ENCODE measurements at regions not wholly inside any gene's neighbourhood (a gene's known extent, or its start where the extent isn't known, plus 50 kb on each side); places are given as distances from the start of the nearest gene placed in this dataset.
"Not testable (repeated sequence)": the region's sequence is repeated elsewhere in the genome, so short reads cannot be mapped to it uniquely, and the experiment has no call there.

- no peaks in the 10 kb centered on the region for H3K27me3 Mint-ChIP-seq
- TF ChIP-seq, protein P1, sequence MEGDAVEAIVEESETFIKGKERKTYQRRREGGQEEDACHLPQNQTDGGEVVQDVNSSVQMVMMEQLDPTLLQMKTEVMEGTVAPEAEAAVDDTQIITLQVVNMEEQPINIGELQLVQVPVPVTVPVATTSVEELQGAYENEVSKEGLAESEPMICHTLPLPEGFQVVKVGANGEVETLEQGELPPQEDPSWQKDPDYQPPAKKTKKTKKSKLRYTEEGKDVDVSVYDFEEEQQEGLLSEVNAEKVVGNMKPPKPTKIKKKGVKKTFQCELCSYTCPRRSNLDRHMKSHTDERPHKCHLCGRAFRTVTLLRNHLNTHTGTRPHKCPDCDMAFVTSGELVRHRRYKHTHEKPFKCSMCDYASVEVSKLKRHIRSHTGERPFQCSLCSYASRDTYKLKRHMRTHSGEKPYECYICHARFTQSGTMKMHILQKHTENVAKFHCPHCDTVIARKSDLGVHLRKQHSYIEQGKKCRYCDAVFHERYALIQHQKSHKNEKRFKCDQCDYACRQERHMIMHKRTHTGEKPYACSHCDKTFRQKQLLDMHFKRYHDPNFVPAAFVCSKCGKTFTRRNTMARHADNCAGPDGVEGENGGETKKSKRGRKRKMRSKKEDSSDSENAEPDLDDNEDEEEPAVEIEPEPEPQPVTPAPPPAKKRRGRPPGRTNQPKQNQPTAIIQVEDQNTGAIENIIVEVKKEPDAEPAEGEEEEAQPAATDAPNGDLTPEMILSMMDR (conservative IDR thresholded peaks at IDR 0.05), result no peak
- no peak for DNase-seq (ENCODE audit: extremely low spot score, unreplicated experiment)
- no peak overlapping the region for H3K27ac Mint-ChIP-seq
- peaks cover 3% of the 10 kb centered on the region for H3K36me3 Mint-ChIP-seq
- H3K4me1 Mint-ChIP-seq (ENCODE audit: unreplicated experiment), result no peaks in the 10 kb centered on the region
- peaks cover 16% of the 10 kb centered on the region for H3K9me3 Mint-ChIP-seq
- no peak overlapping the region for H3K4me3 Mint-ChIP-seq
These were observed 94.6 kb upstream of the ANKRD30BL start for GRCh38 chr2:132256251-132256902.

GRCh38 chr2:132256903-132257300, 95.2 kb upstream of the ANKRD30BL start:
- H3K4me3 Mint-ChIP-seq; H3K4me1 Mint-ChIP-seq (ENCODE audit: unreplicated experiment); H3K27ac Mint-ChIP-seq; H3K27me3 Mint-ChIP-seq; DNase-seq (ENCODE audit: extremely low spot score, unreplicated experiment); H3K36me3 Mint-ChIP-seq: not testable (repeated sequence)
- peaks cover 12% of the 10 kb centered on the region for H3K9me3 Mint-ChIP-seq

GRCh38 chr2:132257301-132258171, 95.8 kb upstream of the ANKRD30BL start:
- H3K27me3 Mint-ChIP-seq; DNase-seq (ENCODE audit: extremely low spot score, unreplicated experiment); H3K36me3 Mint-ChIP-seq; H3K27ac Mint-ChIP-seq; H3K4me3 Mint-ChIP-seq; H3K4me1 Mint-ChIP-seq (ENCODE audit: unreplicated experiment): not testable (repeated sequence)
- peaks cover 12% of the 10 kb centered on the region for H3K9me3 Mint-ChIP-seq

DNA sequence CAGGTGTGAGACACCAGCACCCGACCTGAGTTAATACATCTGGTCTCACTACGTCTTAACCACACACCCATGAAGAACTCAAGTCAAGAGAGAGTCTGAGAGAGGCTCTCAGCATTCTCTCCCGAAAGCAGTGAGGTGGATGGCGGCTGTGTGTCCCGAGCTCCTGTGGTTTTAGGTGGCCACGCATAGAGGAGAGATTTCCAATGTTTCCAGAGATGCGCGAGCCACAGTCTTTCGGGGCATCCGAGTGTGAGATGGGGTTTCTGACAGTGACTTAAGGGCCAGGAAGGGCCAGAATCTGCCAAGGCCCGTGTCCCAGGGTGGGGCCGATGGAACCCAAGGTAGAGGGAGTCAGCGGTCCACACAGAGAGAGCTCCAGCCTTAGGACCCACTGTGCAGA, 97.5 kb upstream of the ANKRD30BL start:
- not testable (repeated sequence) for H3K27ac Mint-ChIP-seq; H3K4me1 Mint-ChIP-seq (ENCODE audit: unreplicated experiment); H3K36me3 Mint-ChIP-seq; H3K9me3 Mint-ChIP-seq; DNase-seq (ENCODE audit: extremely low spot score, unreplicated experiment); H3K27me3 Mint-ChIP-seq; H3K4me3 Mint-ChIP-seq

- not testable (repeated sequence) for H3K36me3 Mint-ChIP-seq; H3K4me1 Mint-ChIP-seq (ENCODE audit: unreplicated experiment); H3K27me3 Mint-ChIP-seq; H3K27ac Mint-ChIP-seq; H3K4me3 Mint-ChIP-seq; H3K9me3 Mint-ChIP-seq; DNase-seq (ENCODE audit: extremely low spot score, unreplicated experiment)
These were observed 103.8 kb upstream of the ANKRD30BL start for GRCh38 chr2:132265595-132265994.

GRCh38 chr2:132267105-132267497, 105.3 kb upstream of the ANKRD30BL start:
- no peaks in the 10 kb centered on the region for H3K9me3 Mint-ChIP-seq
- no peak overlapping the region for H3K27ac Mint-ChIP-seq
- TF ChIP-seq, protein P1 (conservative IDR thresholded peaks at IDR 0.05), result no peak
- no peak overlapping the region for H3K4me3 Mint-ChIP-seq
- no peaks in the 10 kb centered on the region for H3K36me3 Mint-ChIP-seq
- DNase-seq (ENCODE audit: extremely low spot score, unreplicated experiment), result no peak
- H3K4me1 Mint-ChIP-seq (ENCODE audit: unreplicated experiment), result peaks cover 3% of the 10 kb centered on the region
- H3K27me3 Mint-ChIP-seq, result no peaks in the 10 kb centered on the region

DNA sequence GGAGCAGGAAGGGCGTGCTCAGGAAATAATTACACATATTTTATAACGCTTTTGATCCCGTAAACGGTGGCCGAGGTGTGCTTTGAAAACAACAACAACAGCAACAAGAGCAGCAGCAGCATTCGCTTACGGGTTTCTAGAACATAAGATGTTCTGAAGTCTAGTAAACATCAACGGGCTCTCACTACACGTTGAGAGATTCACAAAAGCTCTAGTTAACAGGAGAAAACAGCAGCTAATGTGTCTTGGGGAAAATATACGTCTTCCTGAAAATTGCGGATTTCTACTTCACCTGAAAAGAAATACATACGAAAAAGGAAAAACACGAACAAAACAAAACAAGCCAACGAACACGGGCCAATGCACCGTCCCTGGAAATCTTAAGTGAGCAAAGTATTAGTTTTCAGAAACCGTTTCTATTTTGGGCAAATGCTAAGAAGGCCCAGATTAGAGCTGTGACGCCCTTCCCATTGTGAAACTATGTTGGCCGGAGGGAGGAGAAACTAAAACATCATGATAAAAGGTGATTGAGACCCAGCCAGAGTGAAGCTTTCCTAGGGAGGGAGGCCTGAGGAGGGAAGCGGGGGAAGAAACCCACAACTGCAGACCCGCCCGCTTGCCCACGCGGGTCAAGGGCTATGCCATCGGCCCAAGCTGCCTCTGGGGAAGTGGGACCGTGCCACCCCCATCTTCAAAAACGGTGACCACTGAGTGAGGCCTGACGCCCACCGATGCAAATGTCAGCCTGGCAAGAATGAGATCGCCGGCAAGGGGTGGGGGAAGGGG, 105.9 kb upstream of the ANKRD30BL start:
- DNase-seq (ENCODE audit: extremely low spot score, unreplicated experiment), result not testable (repeated sequence)

More for the DNA sequence above, 105.9 kb upstream of the ANKRD30BL start:
- H3K27ac Mint-ChIP-seq; H3K27me3 Mint-ChIP-seq; H3K4me1 Mint-ChIP-seq (ENCODE audit: unreplicated experiment); H3K36me3 Mint-ChIP-seq; H3K9me3 Mint-ChIP-seq; H3K4me3 Mint-ChIP-seq: not testable (repeated sequence)

All from type B pancreatic cell (in vitro differentiated cells).